NCI-H1436 treated with DMSO at 0.1 percent for 48 hours (cell line): ENCODE measurements at regions not wholly inside any gene's neighbourhood (a gene's known extent, or its start where the extent isn't known, plus 50 kb on each side); places are given as distances from the start of the nearest gene placed in this dataset.
"Not testable (repeated sequence)": the region's sequence is repeated elsewhere in the genome, so short reads cannot be mapped to it uniquely, and the experiment has no call there.

Experiments
- DNase-seq: peaks from one replicate; lab custom pipeline; 2025; lab: John Stamatoyannopoulos, UW

DNA sequence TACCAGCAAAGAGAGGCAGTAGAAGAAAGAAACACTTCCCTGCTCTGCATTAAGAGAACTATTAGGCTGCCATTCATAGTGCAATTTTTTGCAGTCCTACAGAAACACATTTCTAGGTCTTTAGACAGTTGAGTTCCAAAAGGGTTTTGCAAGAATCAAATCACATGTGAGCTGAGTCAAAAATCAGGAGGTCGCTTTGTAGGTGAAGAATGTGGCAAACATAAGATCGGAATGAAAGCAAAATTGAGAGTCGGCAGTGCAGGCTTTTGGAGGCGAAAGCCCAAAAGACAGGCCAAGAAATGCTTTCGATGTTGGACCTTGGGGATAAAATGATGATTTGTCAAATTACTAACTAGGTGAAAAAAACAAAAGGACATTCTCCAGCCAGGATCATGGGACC, 213.5 kb upstream of the NRIP1 start:
- no peak for DNase-seq

GRCh38 chr21:15278851-15279250, 214.1 kb upstream of the NRIP1 start:
- DNase-seq: no peak

DNA sequence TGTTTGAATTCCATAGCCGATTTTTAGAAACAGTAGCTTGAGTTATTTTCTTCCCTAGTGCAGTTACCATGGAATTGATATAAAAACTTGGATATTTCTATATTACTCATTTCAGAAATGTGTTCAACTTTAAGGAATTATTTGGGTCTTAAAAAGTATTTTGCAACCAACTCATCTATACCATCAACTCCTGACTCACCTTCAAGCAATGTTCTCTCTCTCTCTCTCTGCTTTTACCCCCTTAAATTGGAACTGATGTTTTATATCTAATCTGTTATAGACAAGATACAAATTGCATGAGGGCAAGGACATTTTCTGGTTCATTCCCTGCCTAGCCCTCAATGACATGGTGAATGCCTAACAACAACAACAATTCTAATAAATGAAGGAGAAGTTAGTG, 214.7 kb upstream of the NRIP1 start:
- no peak for DNase-seq

GRCh38 chr21:15281714-15282113, 216.9 kb upstream of the NRIP1 start:
- no peak for DNase-seq

- DNase-seq: no peak
These were observed 217.9 kb upstream of the NRIP1 start for GRCh38 chr21:15282665-15283064.

DNA sequence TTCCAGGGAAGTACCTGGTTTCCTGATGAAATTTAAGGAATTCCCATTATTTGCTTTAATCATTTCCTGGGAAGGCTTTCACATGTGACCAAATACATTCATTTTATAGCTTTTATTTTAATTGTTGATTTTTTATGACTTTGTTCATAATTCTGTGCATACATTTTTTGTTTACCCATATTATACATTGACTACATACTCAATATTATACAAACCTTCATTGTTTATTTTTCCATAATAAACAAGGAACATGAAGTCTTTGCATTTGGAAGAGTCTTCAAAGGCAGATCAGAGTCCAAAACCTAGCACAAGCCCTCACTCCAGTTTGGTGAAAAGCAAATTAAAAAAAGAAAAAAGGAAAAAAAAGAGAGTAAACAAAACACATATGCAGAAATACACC, 218.3 kb upstream of the NRIP1 start:
- no peak for DNase-seq

GRCh38 chr21:15283789-15284188, 219.0 kb upstream of the NRIP1 start:
- DNase-seq: no peak

DNA sequence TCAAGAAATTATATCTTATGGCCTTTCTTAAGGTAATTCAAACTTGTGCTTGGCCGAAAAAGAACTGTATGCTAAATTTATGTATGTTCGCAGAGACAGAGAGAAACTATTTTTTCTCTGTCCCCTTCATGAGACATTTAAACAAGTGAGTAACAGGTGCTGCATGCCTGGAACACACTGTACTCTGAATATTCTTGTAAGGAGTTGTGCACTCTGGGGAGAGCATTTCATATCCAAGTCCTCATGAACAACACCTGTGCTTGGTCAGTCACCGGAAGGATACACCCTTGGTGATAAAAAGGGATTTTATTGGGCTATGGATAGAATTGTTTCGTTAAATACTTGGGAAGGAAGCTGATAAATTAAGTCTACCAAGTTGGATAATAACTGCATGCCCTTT, 220.8 kb upstream of the NRIP1 start:
- no peak for DNase-seq

GRCh38 chr21:15289246-15289645, 224.4 kb upstream of the NRIP1 start:
- no peak for DNase-seq

DNA sequence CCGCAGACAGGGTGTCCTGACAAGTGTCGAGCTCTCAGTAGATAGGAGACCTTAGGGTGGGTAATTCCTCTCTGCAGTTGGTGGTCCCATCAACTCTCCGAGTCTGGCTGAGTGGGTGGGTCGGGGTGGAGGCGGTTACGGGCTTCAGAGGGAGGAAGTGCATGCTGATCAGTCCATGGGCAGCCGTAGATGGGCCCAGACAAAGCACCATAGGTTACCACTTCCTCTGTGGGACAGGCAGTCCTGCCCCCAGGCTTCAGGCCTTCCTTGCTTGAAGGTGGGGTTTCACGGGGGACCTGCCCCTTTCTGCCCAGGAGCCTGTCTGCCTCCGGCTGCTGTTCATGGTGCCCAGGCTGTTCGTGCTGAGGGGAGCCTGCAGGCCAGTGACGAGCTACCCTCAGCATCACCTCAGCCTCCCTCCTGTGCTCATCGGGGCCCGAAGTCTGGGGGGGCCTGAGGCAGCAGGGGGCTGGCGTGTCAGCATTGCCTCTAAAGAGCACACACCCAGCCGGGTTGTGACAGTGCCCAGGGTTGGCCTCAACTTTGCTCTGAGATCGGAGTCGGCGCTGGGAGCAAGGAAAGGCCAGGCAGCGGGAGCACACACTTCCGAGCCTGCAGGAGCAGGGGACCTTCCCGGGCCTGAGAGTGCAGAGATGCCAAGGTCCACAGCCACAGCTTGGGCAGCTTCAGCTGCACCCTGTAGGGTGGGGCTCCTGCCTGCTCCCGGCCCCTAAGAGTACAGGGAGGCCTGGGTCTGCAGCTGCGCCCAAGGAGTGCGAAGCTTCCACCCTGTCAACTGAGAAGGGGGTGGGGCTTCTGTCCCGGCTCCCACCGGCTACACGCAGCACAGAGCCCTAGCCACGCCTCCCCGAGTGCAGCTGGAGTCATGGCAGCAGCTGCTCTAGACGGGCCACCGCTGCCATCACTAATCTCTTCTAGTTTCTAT, 225.4 kb upstream of the NRIP1 start:
- peak; percentile 8 for DNase-seq

DNA sequence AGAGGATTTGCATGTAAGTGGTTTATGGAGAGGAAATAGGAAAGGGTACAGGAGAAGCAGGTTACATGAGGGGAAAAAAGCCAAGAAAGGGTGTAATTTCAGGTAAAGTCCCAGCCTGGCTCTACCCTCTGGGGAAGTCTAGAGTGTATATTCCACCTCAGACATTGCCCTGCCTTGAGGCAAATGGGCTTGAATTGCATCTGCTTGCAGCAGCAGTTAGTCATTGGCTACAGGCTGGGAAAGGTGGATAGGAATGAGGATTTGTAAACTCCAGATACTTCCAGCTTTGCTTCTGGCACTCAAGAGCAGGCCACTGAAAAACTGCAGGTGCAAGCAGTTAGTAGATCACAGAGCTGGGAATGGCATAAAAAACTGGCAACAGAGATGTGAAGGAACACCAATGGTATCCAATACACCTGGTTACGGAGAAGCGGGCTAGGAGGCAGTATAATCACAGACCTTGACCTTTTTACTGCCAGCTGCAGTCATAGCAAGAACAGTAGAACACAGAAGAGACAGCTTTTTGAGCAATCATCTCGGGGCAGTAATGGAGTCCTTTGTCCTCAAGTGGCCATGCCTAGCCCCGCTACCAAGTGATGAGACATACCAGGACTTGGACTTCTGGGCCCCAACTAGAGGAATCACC, 226.9 kb upstream of the NRIP1 start:
- no peak for DNase-seq

GRCh38 chr21:15293240-15293639, 228.4 kb upstream of the NRIP1 start:
- no peak for DNase-seq

DNA sequence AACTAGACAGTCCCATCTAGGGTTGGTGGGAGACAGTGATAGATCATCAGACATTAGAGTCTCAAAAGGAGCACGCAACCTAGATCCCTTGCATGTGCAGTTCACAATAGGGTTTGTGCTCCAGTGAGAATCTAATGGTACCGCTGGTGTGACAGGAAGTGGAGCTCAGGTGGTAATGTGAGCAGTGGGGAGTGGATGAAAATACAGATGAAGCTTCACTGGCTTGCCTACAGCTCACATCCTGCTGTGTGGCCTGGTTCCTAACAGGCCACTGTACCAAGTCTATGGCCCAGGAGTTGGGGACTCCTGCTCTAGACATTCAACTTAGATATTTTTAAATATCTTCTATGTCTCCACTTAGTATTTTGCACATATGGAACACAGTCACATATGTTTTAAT, 231.1 kb upstream of the NRIP1 start:
- DNase-seq: no peak

GRCh38 chr21:15297824-15298223, 233.0 kb upstream of the NRIP1 start:
- DNase-seq: no peak

- DNase-seq: no peak
These were observed 233.5 kb upstream of the NRIP1 start for GRCh38 chr21:15298306-15298705.

GRCh38 chr21:15298755-15299154, 234.0 kb upstream of the NRIP1 start:
- DNase-seq: not testable (repeated sequence)

DNA sequence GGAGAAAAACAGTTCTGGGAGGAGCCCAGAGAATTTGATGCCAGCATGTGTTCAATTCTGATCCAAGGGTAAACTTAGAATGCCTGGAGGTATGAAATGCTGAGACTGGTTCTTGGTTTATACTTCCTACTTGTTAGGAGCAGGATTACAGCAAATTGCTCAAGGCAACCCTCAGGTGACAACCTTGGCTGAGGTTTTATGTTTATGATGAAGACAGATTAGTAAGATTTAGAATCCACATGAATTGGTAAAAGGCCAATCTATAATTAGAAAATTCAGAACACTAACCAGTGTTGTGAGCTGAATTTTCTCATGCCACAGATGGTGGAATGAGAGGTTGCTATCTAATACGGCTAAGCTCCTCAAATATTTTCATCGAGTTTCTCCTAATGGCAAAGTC, 235.3 kb upstream of the NRIP1 start:
- DNase-seq: no peak

- DNase-seq: no peak
These were observed 236.2 kb upstream of the NRIP1 start for GRCh38 chr21:15301014-15301413.

GRCh38 chr21:15301736-15302135, 236.9 kb upstream of the NRIP1 start:
- no peak for DNase-seq

- no peak for DNase-seq
These were observed 241.5 kb upstream of the NRIP1 start for GRCh38 chr21:15306271-15306670.

- DNase-seq: no peak
These were observed 243.5 kb upstream of the NRIP1 start for GRCh38 chr21:15308333-15308732.

- DNase-seq: no peak
These were observed 244.3 kb upstream of the NRIP1 start for GRCh38 chr21:15309022-15309590.

DNA sequence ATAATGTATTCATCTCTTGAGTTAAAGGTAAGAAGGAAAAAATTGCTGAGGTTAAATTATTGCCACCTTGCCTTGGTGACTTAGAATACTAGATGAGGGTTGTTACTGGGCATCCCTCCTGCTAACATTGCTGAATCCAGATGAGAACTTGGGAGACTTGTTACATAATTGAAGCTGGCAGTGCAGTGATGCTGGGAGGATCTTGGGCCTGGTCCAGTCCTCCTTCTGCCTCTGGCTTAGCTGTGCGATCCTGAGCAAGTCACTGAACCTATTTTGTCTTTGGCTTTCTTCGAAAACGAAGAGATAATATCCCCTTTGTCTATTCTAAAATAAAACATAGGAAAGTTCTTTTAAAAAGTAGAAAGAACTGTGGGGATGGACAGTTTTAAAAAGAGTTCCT, 244.9 kb upstream of the NRIP1 start:
- no peak for DNase-seq
